IMR-90 (cell line): ENCODE measurements at regions not wholly inside any gene's neighbourhood (a gene's known extent, or its start where the extent isn't known, plus 50 kb on each side); places are given as distances from the start of the nearest gene placed in this dataset.

Experiments used
- ATAC-seq: fragments of 200-7000 bp; cut with Tn5 transposase; 2 replicates; pipeline ENCODE4 v1.9.1; 2020; ENCODE audit warnings: low read depth, mild to moderate bottlenecking, moderate library complexity
- BruUV-seq: library from RNA; stranded (reverse); fragments of 400-500 nt; replicated peaks from 2 replicates; lab custom pipeline; 2021; lab: Mats Ljungman, UMichigan
- CTCF ChIA-PET: fragments of 300-600 bp; formaldehyde crosslinking; extraction: SDS; loops from one replicate; lab custom pipeline; 2021; ENCODE audit warnings: antibody characterized with exemption; lab: Yijun Ruan, JAX
- POLR2A ChIA-PET: fragments of 300-600 bp; sonication (Branson Sonifier 250); formaldehyde crosslinking; loops from one replicate; lab custom pipeline; 2022; ENCODE audit warnings: antibody characterized with exemption; ENCODE audit not compliant: unreplicated experiment; lab: Charles Lee
- DNase-seq: peaks from one replicate; pipeline ENCODE4 v3.0.0; 2013
- H2AFZ ChIP-seq: replicated peaks from 2 replicates; pipeline ENCODE3; 2013; ENCODE audit warnings: low read length, mild to moderate bottlenecking; ENCODE audit not compliant: poor library complexity
- H2AK5ac ChIP-seq: 2 replicates; pipeline ENCODE4 v1.6.1; 2013; ENCODE audit warnings: low read depth, low read length, inconsistent platforms
- H2AK9ac ChIP-seq: replicated peaks from 2 replicates; pipeline ENCODE3; 2013; ENCODE audit warnings: mild to moderate bottlenecking, low read depth, low read length, moderate library complexity; ENCODE audit not compliant: poor library complexity
- H2BK120ac ChIP-seq: 2 replicates; pipeline ENCODE4 v1.6.1; 2013; ENCODE audit warnings: low read depth, low read length, inconsistent platforms
- H2BK15ac ChIP-seq: 3 replicates; pipeline ENCODE4 v1.6.1; 2013; ENCODE audit warnings: low read depth, low read length, inconsistent platforms
- H2BK20ac ChIP-seq: 2 replicates; pipeline ENCODE4 v1.6.1; 2013; ENCODE audit warnings: low read depth, mild to moderate bottlenecking, inconsistent platforms, low read length, moderate library complexity
- H2BK5ac ChIP-seq: 2 replicates; pipeline ENCODE4 v1.6.1; 2013; ENCODE audit warnings: mild to moderate bottlenecking, low read depth, low read length, inconsistent platforms; ENCODE audit not compliant: poor library complexity, severe bottlenecking
- H3K14ac ChIP-seq: replicated peaks from 2 replicates; pipeline ENCODE4 v1.6.1; 2013; ENCODE audit warnings: low read depth, low read length, inconsistent platforms
- H3K18ac ChIP-seq: 2 replicates; pipeline ENCODE4 v1.6.1; 2013; ENCODE audit warnings: low read depth, low read length, control low read depth
- H3K23ac ChIP-seq: 2 replicates; pipeline ENCODE4 v1.6.1; 2013; ENCODE audit warnings: low read depth, low read length, inconsistent platforms
- H3K27ac ChIP-seq: 2 replicates; pipeline ENCODE4 v1.5.1; 2013; ENCODE audit warnings: mild to moderate bottlenecking, control low read depth, low read length; ENCODE audit not compliant: insufficient read depth
- H3K27me3 ChIP-seq: 2 replicates; pipeline ENCODE4 v1.6.1; 2013; ENCODE audit warnings: low read length; ENCODE audit not compliant: control insufficient read depth, insufficient read depth
- H3K36me3 ChIP-seq: 2 replicates; pipeline ENCODE4 v1.6.1; 2013; ENCODE audit warnings: low read length, mixed read lengths; ENCODE audit not compliant: control insufficient read depth, insufficient read depth
- H3K4ac ChIP-seq: 2 replicates; pipeline ENCODE4 v1.6.1; 2013; ENCODE audit warnings: low read depth, low read length, inconsistent platforms
- H3K4me1 ChIP-seq: 2 replicates; pipeline ENCODE4 v1.6.1; 2013; ENCODE audit warnings: low read length, mixed read lengths; ENCODE audit not compliant: control insufficient read depth, insufficient read depth
- H3K4me2 ChIP-seq: 2 replicates; pipeline ENCODE4 v1.6.1; 2013; ENCODE audit warnings: low read depth, mild to moderate bottlenecking, control low read depth, low read length, moderate library complexity
- H3K4me3 ChIP-seq: 2 replicates; pipeline ENCODE4 v1.5.1; 2013; ENCODE audit warnings: low read depth, mild to moderate bottlenecking, control low read depth, low read length, moderate library complexity; ENCODE audit not compliant: insufficient read depth
- H3K56ac ChIP-seq: 2 replicates; pipeline ENCODE4 v1.6.1; 2013; ENCODE audit warnings: low read length, inconsistent platforms; ENCODE audit not compliant: insufficient read depth; ENCODE audit errors: extremely low read depth
- H3K79me1 ChIP-seq, 2 experiments: 2 replicates each; pipeline ENCODE4 v1.6.1; 2013; ENCODE audit warnings: low read length in 2 of 2, inconsistent platforms in 1 of 2, low read depth in 1 of 2
- H3K9ac ChIP-seq: 2 replicates; pipeline ENCODE4 v1.6.1; 2013; ENCODE audit warnings: low read depth, low read length, control low read depth
- H3K9me1 ChIP-seq: 2 replicates; pipeline ENCODE4 v1.6.1; 2013; ENCODE audit warnings: low read length, inconsistent platforms; ENCODE audit not compliant: insufficient read depth
- H3K9me3 ChIP-seq: 2 replicates; pipeline ENCODE4 v1.6.1; 2013; ENCODE audit warnings: low read length; ENCODE audit not compliant: control insufficient read depth, insufficient read depth
- H4K20me1 ChIP-seq: 2 replicates; pipeline ENCODE4 v1.6.1; 2013; ENCODE audit warnings: low read length, inconsistent platforms; ENCODE audit not compliant: insufficient read depth
- H4K5ac ChIP-seq: 2 replicates; pipeline ENCODE4 v1.6.1; 2013; ENCODE audit warnings: mild to moderate bottlenecking, low read depth, low read length, control low read depth
- H4K8ac ChIP-seq, 2 experiments: 2 replicates each; pipeline ENCODE4 v1.6.1; 2013; ENCODE audit warnings: low read depth in 2 of 2, low read length in 2 of 2, control low read depth in 1 of 2, inconsistent platforms in 1 of 2
- H4K91ac ChIP-seq: 2 replicates; pipeline ENCODE4 v1.6.1; 2013; ENCODE audit warnings: low read depth, low read length, inconsistent platforms; ENCODE audit not compliant: insufficient read depth
- CHD1 ChIP-seq: IDR thresholded peaks from 2 replicates; pipeline ENCODE4 v1.6.1; 2012; ENCODE audit warnings: low read depth, low read length, improper control_type of control experiment
- CTCF ChIP-seq: conservative IDR thresholded peaks from 2 replicates; pipeline ENCODE4 v1.5.1; 2012; ENCODE audit warnings: mild to moderate bottlenecking, low read depth, low read length, improper control_type of control experiment
- FOS ChIP-seq: fragments of 150-350 bp; IDR thresholded peaks from 2 replicates; pipeline ENCODE4 v1.6.1; 2016; ENCODE audit warnings: low read depth, low read length
- MXI1 ChIP-seq: IDR thresholded peaks from 2 replicates; pipeline ENCODE4 v1.6.1; 2012; ENCODE audit warnings: low read depth, mild to moderate bottlenecking, low read length, moderate library complexity, borderline replicate concordance
- NFE2L2 ChIP-seq: fragments of 150-350 bp; IDR thresholded peaks from 2 replicates; pipeline ENCODE4 v1.6.1; 2016; ENCODE audit warnings: low read depth, mild to moderate bottlenecking, low read length
- SMC3 ChIP-seq: fragments of 150-350 bp; IDR thresholded peaks from 2 replicates; pipeline ENCODE4 v1.6.1; 2016; ENCODE audit warnings: low read depth, mild to moderate bottlenecking, antibody characterized with exemption, low read length, moderate library complexity
- USF2 ChIP-seq: fragments of 150-350 bp; IDR thresholded peaks from 2 replicates; pipeline ENCODE4 v1.6.1; 2017; ENCODE audit warnings: mild to moderate bottlenecking, antibody characterized with exemption, low read length, low read depth
- WGBS, 2 experiments: methylation state at CpG; one replicate each; pipeline versions ENCODE4 v1.1.5 to v1.1.7; 2013; ENCODE audit warnings: missing lambda C conversion rate in 2 of 2; ENCODE audit not compliant: insufficient read length in 1 of 2; ENCODE audit errors: extremely low coverage in 2 of 2; 5-methylcytosine and 5-hydroxymethylcytosine counted together
- dilution Hi-C: fragments of 300-500 bp; cut with HindIII; formaldehyde crosslinking; loops from one replicate; pipeline ENCODE4 v1.14.3; 2018; ENCODE audit warnings: low sequenced_read_pairs; ENCODE audit not compliant: unreplicated experiment
- in situ Hi-C: fragments of 300-500 bp; cut with MboI; formaldehyde crosslinking; loops from 3 replicates; pipeline ENCODE4 v1.14.3; 2019; ENCODE audit warnings: low sequenced_read_pairs, inconsistent platforms, mixed read lengths
- intact Hi-C: fragments of 100-400 bp; cut with micrococcal nuclease; formaldehyde crosslinking; loops from 2 replicates; pipeline ENCODE4 v1.10.0; 2022
- TF ChIP-seq, protein P1 (sequence below): fragments of 150-350 bp; IDR thresholded peaks from 2 replicates; pipeline ENCODE4 v1.6.1; 2016; ENCODE audit warnings: low read depth, mild to moderate bottlenecking, low read length, moderate library complexity, borderline replicate concordance

DNA sequence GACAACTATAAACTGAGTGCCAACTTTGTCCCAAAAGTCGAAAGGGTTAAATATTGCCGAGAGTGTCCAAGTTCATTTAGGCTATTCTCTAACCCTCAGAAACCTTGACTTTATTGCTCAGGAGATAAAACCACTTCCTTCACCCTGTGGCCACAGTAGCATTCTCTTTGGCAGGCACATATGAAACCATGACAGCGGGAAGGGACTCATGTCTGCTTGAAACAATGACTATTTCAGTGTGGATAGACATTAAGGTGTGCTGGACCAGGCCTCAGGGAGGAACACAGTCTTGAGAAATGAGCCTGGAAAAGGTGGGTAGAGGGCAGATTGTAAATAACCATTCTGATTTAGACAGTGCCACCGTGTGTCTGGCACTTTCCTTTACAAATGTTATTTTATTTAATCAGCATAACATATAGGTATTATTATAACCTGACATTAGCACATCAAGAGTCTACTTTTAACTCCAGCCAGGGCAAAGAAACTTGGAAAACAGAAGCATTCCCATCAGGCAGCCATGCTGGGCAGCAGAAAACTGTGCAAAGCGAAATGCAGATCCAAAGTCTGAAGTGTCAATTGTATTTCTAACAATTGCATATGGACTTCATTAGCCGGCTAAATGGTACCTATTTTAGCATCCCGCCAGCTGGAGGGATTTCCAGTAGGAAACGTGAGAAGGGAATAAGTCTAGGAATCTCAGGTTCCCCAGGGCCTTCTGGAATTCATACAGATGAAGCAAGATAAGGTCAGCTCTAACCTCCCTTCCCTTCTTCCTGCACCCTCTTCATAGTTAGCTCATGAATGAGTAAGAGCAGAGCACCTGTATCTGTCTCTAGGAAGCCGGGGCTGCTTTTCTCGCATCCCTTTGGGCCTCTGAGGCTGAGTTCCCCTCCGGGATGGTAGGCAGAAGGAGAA, 212.8 kb upstream of the ELAC2 start (continued):
- no peak for TF ChIP-seq CTCF

DNA sequence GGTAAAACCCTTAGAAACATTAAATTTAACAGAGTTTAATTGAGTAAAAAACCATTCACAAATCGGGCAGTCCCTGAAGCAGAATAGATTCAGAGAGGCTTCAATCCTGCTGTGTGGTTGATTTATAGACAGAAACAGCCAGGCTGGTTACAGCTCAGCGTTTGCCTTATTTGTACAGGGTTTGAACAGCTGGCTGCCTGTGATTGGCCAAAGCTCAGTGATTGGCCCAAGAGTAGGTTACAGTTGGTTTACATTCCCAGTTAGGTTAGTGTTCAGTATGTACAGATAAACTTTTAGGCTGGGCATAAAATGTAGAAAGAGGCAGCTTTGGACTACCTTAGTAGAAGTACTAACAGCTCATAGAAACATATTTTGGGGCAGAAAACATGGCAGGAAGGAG, 210.4 kb upstream of the ELAC2 start:
- intact Hi-C loops, result no loop called here
- Histone ChIP-seq H3K4me2 (no peak overlapping the region), H3K9me1 (no peaks in the 10 kb centered on the region), H3K9ac (no peak overlapping the region), H2AFZ (no peak overlapping the region), H3K27me3 (peaks cover 4% of the 10 kb centered on the region; the same call in 1 of the 2 replicates), H3K4me1 (no peaks in the 10 kb centered on the region), H4K8ac (no peak overlapping the region), H3K4ac (no peak overlapping the region), H2AK9ac (no peak overlapping the region), H2BK20ac (no peak overlapping the region), H3K56ac (no peak overlapping the region), H3K27ac (no peak overlapping the region), H2BK120ac (no peak overlapping the region), H3K79me1 (no peaks in the 10 kb centered on the region), H4K20me1 (no peaks in the 10 kb centered on the region), H2BK15ac (no peak overlapping the region), H3K18ac (no peak overlapping the region), H3K14ac (no peak overlapping the region), H4K91ac (no peak overlapping the region), H2AK5ac (no peak overlapping the region), H3K9me3 (no peaks in the 10 kb centered on the region), H3K36me3 (no peaks in the 10 kb centered on the region), H3K23ac (no peak overlapping the region), H4K5ac (no peak overlapping the region), H2BK5ac (no peak overlapping the region), H3K4me3 (no peak overlapping the region)
- no peak for ATAC-seq
- DNase-seq, result no peak
- dilution Hi-C loops, result no loop called here
- in situ Hi-C loops, result no loop called here
- ChIA-PET CTCF (no interaction called here), POLR2A (interaction anchor here (0.6 kb wide), 1 partner anchor 1075 kb away, joined by 3 read pairs; no protein-coding TSS in a partner anchor)
- WGBS, 2 experiments, result no CpG with 5 or more reads among the region's 2 CpGs
- no TSS peak for BruUV-seq
- TF ChIP-seq MXI1 (no peak), CTCF (no peak), FOS (no peak), SMC3 (no peak), USF2 (no peak), CHD1 (no peak), NFE2L2 (no peak)
- TF ChIP-seq, protein P1, sequence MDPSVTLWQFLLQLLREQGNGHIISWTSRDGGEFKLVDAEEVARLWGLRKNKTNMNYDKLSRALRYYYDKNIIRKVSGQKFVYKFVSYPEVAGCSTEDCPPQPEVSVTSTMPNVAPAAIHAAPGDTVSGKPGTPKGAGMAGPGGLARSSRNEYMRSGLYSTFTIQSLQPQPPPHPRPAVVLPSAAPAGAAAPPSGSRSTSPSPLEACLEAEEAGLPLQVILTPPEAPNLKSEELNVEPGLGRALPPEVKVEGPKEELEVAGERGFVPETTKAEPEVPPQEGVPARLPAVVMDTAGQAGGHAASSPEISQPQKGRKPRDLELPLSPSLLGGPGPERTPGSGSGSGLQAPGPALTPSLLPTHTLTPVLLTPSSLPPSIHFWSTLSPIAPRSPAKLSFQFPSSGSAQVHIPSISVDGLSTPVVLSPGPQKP, result no peak
